ENCODE measurements at regions not wholly inside any gene's neighbourhood (a gene's known extent, or its start where the extent isn't known, plus 50 kb on each side); places are given as distances from the start of the nearest gene placed in this dataset.

- no peak for TF ChIP-seq CTCF (IDR thresholded peaks at IDR 0.05)
- no peak for TF ChIP-seq POLR2AphosphoS5 (IDR thresholded peaks at IDR 0.05; ENCODE audit: insufficient read depth in 1 of 2, low read depth in 1 of 2)
- no peak for TF ChIP-seq POLR2A (IDR thresholded peaks at IDR 0.05)
Observed at GRCh38 chr14:105776924-105777323, 250.5 kb downstream of the TMEM121 start.
